ENCODE measurements at regions not wholly inside any gene's neighbourhood (a gene's known extent, or its start where the extent isn't known, plus 50 kb on each side); places are given as distances from the start of the nearest gene placed in this dataset.

DNA sequence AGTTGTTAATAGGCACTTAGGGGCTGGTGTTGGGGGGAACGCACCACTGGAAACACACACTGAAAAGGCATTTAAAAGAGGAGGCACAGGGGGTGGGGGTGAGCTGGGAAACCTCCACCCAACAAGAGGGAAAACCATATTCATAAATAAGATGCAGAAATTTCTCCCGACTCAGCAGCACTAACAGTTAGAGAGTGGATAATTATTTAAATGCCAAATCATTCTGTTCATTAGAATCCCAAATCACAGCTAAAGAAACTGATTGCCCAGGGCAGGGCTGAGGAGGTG lies 60.7 kb upstream of the FAM222A start:
- TF ChIP-seq CTCF (IDR thresholded peaks at IDR 0.05) = no peak
- no peak for TF ChIP-seq POLR2A (IDR thresholded peaks at IDR 0.05)

All from right lobe of liver (tissue), 4 donors.